ENCODE measurements at regions not wholly inside any gene's neighbourhood (a gene's known extent, or its start where the extent isn't known, plus 50 kb on each side); places are given as distances from the start of the nearest gene placed in this dataset.

DNA sequence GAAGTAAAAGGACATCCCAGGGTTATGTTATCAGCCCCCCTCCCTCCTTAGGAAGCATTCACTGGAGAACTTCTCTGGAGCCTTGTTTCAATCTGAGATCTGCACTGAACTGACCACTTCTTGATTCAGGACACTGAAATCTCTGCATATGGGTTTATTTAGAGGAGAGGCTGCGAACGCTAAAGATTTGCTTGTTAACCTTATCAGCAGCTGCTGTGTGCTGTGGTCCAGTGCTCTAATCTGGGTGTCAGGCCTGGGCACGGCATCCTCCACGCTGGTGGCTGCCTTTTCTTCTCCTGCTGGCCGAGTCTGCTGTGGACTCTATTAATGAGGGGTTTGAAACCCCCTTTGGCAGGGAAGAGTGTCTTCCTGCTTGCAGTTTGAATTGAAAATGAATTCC, 1094.7 kb upstream of the TENM3 start:
- no peaks in the 10 kb centered on the region for H3K4me1 Mint-ChIP-seq (ENCODE audit: low read depth, unreplicated experiment)
- no peaks in the 10 kb centered on the region for H3K9me3 ChIP-seq
- BruUV-seq (replicated peaks) = no TSS peak
- H3K36me3 Mint-ChIP-seq (ENCODE audit: insufficient read depth, unreplicated experiment) = no peaks in the 10 kb centered on the region
- intact Hi-C loops (cut with micrococcal nuclease; ENCODE audit: unreplicated experiment) = loop anchor here (1.0 kb wide), 1 partner anchor 380 kb away; no protein-coding TSS in a partner anchor
- H3K27ac Mint-ChIP-seq (ENCODE audit: unreplicated experiment) = no peak overlapping the region
- TF ChIP-seq, protein P1, sequence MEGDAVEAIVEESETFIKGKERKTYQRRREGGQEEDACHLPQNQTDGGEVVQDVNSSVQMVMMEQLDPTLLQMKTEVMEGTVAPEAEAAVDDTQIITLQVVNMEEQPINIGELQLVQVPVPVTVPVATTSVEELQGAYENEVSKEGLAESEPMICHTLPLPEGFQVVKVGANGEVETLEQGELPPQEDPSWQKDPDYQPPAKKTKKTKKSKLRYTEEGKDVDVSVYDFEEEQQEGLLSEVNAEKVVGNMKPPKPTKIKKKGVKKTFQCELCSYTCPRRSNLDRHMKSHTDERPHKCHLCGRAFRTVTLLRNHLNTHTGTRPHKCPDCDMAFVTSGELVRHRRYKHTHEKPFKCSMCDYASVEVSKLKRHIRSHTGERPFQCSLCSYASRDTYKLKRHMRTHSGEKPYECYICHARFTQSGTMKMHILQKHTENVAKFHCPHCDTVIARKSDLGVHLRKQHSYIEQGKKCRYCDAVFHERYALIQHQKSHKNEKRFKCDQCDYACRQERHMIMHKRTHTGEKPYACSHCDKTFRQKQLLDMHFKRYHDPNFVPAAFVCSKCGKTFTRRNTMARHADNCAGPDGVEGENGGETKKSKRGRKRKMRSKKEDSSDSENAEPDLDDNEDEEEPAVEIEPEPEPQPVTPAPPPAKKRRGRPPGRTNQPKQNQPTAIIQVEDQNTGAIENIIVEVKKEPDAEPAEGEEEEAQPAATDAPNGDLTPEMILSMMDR (IDR thresholded peaks at IDR 0.05; ENCODE audit: insufficient read depth in 1 of 2, low read depth in 1 of 2, low read length in 1 of 2, severe bottlenecking in 1 of 2, unreplicated experiment in 1 of 2) = no peak
- H3K4me1 ChIP-seq = no peaks in the 10 kb centered on the region
- H3K9me3 Mint-ChIP-seq (ENCODE audit: unreplicated experiment) = no peaks in the 10 kb centered on the region
- no peak for DNase-seq
- H3K4me3 Mint-ChIP-seq (ENCODE audit: unreplicated experiment) = no peak overlapping the region
- peaks cover 3% of the 10 kb centered on the region for H3K27me3 Mint-ChIP-seq (ENCODE audit: insufficient read depth, unreplicated experiment)
- H3K27me3 ChIP-seq (replicated peaks; ENCODE audit: control insufficient read depth, insufficient read depth, low read length) = no peaks in the 10 kb centered on the region
- H3K36me3 ChIP-seq (ENCODE audit: control insufficient read depth, insufficient read depth, low read length) = no peaks in the 10 kb centered on the region
- CTCF ChIA-PET = no interaction called here
- POLR2A ChIA-PET = no interaction called here
- H3K4me3 ChIP-seq (ENCODE audit: low read depth, low read length) = no peak overlapping the region

DNA sequence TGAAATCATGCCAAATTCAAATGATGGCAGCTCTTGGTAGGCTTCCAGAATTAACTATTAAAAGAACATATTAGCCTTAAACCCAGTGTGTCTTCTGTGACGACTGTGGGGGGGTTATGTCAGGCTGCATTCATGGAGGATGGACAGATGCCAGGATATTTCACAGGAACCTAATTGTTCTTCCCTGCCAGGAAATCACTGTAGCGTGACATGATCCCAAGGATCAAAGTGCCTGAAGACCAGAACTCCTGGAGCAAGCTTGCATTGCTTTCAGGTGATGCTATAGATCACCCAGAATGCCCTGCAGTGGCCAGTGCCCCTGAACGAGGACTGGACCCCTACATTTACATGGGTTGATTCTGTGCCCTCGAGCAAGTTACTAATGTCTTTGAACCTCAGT, 1093.0 kb upstream of the TENM3 start:
- H3K4me1 Mint-ChIP-seq (ENCODE audit: low read depth, unreplicated experiment) = no peaks in the 10 kb centered on the region
- no peak overlapping the region for H3K27ac Mint-ChIP-seq (ENCODE audit: unreplicated experiment)
- peaks cover 9% of the 10 kb centered on the region for H3K27me3 Mint-ChIP-seq (ENCODE audit: insufficient read depth, unreplicated experiment)
- DNase-seq = no peak
- no peaks in the 10 kb centered on the region for H3K9me3 ChIP-seq
- TF ChIP-seq, protein P1 (IDR thresholded peaks at IDR 0.05; ENCODE audit: insufficient read depth in 1 of 2, low read depth in 1 of 2, low read length in 1 of 2, severe bottlenecking in 1 of 2, unreplicated experiment in 1 of 2) = no peak
- BruUV-seq (replicated peaks) = no TSS peak
- no peak overlapping the region for H3K4me3 Mint-ChIP-seq (ENCODE audit: unreplicated experiment)
- no peaks in the 10 kb centered on the region for H3K36me3 Mint-ChIP-seq (ENCODE audit: insufficient read depth, unreplicated experiment)
- H3K4me3 ChIP-seq (ENCODE audit: low read depth, low read length) = no peak overlapping the region
- CTCF ChIA-PET = no interaction called here
- intact Hi-C loops (cut with micrococcal nuclease; ENCODE audit: unreplicated experiment) = no loop called here
- POLR2A ChIA-PET = no interaction called here
- H3K36me3 ChIP-seq (ENCODE audit: control insufficient read depth, insufficient read depth, low read length) = no peaks in the 10 kb centered on the region
- no peaks in the 10 kb centered on the region for H3K27me3 ChIP-seq (replicated peaks; ENCODE audit: control insufficient read depth, insufficient read depth, low read length)
- H3K4me1 ChIP-seq = no peaks in the 10 kb centered on the region
- H3K9me3 Mint-ChIP-seq (ENCODE audit: unreplicated experiment) = no peaks in the 10 kb centered on the region

DNA sequence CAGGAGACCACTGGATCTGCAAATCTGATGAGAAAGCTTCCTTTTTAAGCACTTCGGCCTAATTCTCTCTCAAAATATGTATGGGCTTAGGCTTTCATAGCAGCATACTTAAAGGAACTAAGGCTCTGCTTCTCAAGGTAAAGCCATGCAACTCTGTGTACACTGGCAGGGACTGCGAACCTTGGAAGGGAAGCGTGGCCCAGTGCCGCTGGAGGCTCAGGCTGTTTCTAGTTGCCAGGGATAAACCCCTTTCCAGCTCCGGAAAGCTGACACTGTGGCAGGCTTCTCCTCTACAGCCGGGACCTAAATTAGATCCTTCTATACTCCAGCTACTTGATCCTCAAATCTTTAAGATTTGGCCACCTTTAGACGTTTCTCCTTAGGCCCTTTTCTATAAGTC, 1091.3 kb upstream of the TENM3 start:
- ChIA-PET CTCF (no interaction called here), POLR2A (no interaction called here)
- H3K27me3 ChIP-seq (replicated peaks; ENCODE audit: control insufficient read depth, insufficient read depth, low read length) = no peaks in the 10 kb centered on the region
- Mint-ChIP-seq H3K27ac (ENCODE audit: unreplicated experiment) (no peak overlapping the region), H3K9me3 (ENCODE audit: unreplicated experiment) (no peaks in the 10 kb centered on the region), H3K36me3 (ENCODE audit: insufficient read depth, unreplicated experiment) (no peaks in the 10 kb centered on the region), H3K27me3 (ENCODE audit: insufficient read depth, unreplicated experiment) (peaks cover 8% of the 10 kb centered on the region), H3K4me1 (ENCODE audit: low read depth, unreplicated experiment) (no peaks in the 10 kb centered on the region), H3K4me3 (ENCODE audit: unreplicated experiment) (no peak overlapping the region)
- no peak for DNase-seq
- intact Hi-C loops (cut with micrococcal nuclease; ENCODE audit: unreplicated experiment) = no loop called here
- no peaks in the 10 kb centered on the region for H3K4me1 ChIP-seq
- BruUV-seq (replicated peaks) = no TSS peak
- H3K36me3 ChIP-seq (ENCODE audit: control insufficient read depth, insufficient read depth, low read length) = no peaks in the 10 kb centered on the region
- TF ChIP-seq, protein P1 (IDR thresholded peaks at IDR 0.05; ENCODE audit: insufficient read depth in 1 of 2, low read depth in 1 of 2, low read length in 1 of 2, severe bottlenecking in 1 of 2, unreplicated experiment in 1 of 2) = no peak
- H3K9me3 ChIP-seq = no peaks in the 10 kb centered on the region
- H3K4me3 ChIP-seq (ENCODE audit: low read depth, low read length) = no peak overlapping the region

Data from Caco-2 (cell line).